ENCODE measurements at regions not wholly inside any gene's neighbourhood (a gene's known extent, or its start where the extent isn't known, plus 50 kb on each side); places are given as distances from the start of the nearest gene placed in this dataset.
"Not testable (repeated sequence)": the region's sequence is repeated elsewhere in the genome, so short reads cannot be mapped to it uniquely, and the experiment has no call there.

GRCh38 chr20:29119684-29120083, 2137.8 kb upstream of the DEFB115 start:
- DNase-seq (ENCODE audit: low read depth in 2 of 2) = not testable (repeated sequence)

GRCh38 chr20:29120088-29120487, 2137.4 kb upstream of the DEFB115 start:
- DNase-seq (ENCODE audit: low read depth in 2 of 2) = not testable (repeated sequence)

GRCh38 chr20:29120575-29120974, 2136.9 kb upstream of the DEFB115 start:
- DNase-seq (ENCODE audit: low read depth in 2 of 2) = not testable (repeated sequence)

- not testable (repeated sequence) for DNase-seq (ENCODE audit: low read depth in 2 of 2)
Measured at GRCh38 chr20:29122784-29123183, 2134.7 kb upstream of the DEFB115 start.

GRCh38 chr20:29123861-29124260, 2133.6 kb upstream of the DEFB115 start:
- DNase-seq (ENCODE audit: low read depth in 2 of 2) = no peak
